ENCODE measurements at regions not wholly inside any gene's neighbourhood (a gene's known extent, or its start where the extent isn't known, plus 50 kb on each side); places are given as distances from the start of the nearest gene placed in this dataset.

GRCh38 chr2:234763002-234763873 is 188.6 kb upstream of the SH3BP4 start:
- no peak for DNase-seq

DNA sequence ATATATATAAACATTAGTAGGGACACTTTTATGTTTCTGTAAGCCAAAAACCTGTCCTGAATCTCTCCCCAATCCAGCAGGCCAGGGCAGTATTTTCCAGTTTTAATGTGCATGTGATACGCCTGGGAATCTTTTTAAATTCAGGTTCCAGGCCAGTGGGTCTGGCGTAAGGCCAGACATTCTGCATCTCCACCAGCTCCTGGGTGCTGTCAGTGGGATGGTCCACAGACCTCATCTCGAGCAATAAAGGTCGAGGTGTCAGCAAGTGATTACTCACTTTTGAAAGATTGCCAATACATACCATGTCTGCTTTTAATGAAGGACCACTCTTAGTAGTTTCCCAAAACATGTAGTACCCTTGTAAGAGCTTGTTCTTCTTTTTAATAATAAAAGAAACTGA is 189.9 kb upstream of the SH3BP4 start:
- DNase-seq: no peak

- no peak for DNase-seq
Observed at GRCh38 chr2:234754126-234754525, 197.7 kb upstream of the SH3BP4 start.

DNA sequence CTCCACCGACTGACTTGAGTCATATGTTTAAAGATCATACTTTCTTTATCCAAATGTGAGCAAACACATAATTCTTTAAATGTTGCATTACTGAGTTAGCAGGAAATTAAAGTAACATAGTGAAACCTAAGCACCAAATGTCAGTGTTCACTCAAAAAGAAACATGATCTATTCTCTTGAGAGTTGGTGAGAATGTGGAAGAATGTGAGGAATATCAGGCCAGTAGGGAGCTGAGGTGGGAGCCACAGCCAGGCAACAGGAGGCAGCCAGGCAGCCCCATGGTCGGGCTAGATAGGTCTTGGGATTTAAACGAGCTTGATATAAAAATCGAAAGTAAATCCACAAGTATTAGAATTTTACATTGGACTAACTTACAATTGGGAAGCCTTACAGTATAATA is 198.1 kb upstream of the SH3BP4 start:
- no peak for DNase-seq

DNA sequence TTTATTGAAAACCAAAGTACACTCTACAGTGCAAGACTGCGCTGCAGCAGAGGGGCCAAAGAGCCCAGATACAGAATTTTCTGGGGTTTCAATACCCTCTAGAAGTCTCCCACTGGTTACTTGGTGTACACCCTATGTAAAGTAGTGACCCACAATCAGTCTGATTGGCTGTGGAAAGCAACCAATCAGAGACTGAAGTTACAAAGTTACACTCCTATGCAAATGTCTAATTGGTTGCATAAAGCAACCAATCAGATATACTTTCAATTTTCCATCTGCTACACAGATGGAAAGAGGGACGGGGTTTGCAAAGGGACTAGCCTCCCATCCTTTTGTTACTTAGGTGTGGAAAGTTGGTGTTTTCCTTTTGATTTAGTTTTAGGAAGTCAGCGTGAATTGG is 198.9 kb upstream of the SH3BP4 start:
- no peak for DNase-seq

GRCh38 chr2:234751275-234751973 is 200.4 kb upstream of the SH3BP4 start:
- DNase-seq: no peak

- DNase-seq: no peak
Observed at GRCh38 chr2:234747833-234748559, 203.8 kb upstream of the SH3BP4 start.

DNA sequence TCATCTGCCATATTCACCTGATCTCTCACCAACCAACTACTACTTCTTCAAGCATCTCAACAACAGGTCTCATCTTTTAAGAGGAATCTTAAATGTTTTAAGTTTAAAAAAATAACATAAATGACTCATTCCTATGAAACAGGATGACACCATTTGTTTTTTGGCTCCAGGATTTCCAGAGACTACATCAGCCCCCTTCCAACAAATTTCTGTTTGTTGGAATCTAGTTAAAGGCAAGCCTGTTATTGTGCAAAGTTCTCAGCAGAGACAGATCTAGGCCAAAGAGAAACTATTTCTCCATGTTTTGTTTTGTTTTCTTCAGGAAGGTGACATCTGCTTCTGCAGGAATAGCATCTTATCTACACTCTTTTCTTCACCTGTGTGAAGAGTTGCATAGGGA is 204.8 kb upstream of the SH3BP4 start:
- no peak for DNase-seq

- DNase-seq: no peak
Observed at GRCh38 chr2:234745347-234745746, 206.5 kb upstream of the SH3BP4 start.

- no peak for DNase-seq
Observed at GRCh38 chr2:234741976-234742375, 209.8 kb upstream of the SH3BP4 start.

DNA sequence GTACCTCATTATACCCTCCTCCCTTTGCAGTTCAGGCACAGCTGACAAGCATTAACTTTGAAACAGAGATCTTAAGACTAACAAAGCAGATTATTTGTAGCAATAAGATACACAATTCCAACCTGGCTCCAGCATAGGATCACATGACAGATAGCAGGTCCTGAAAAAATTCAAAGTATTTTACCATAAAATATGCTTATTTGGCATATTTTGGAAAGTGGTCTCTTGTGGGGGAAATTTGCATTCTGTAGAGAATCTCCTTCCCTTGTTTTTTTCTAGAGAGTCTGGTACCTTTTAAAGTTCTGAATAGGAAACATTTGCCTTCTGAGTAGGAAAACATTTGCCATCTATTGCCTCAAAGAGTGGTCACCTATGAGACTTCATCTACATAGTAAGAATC is 212.8 kb upstream of the SH3BP4 start:
- no peak for DNase-seq

DNA sequence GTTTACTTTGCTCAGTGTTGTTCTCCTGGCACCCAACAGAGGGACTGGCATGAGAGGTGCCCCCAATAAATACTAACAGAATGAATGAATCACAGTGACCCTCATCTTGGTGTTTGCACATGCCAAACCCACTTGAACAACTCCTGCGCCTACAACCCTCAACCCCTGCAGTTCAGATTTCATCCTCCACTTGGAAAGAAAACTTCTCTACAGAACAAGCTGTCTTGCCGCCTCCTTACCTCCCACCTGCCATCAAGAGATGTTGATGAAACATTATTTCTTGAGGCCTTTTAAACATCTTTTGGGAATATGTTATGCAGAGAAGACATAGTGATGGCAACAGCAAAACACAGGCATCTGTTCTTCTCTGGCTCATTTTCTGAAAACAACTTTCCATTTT is 216.0 kb upstream of the SH3BP4 start:
- no peak for DNase-seq

DNA sequence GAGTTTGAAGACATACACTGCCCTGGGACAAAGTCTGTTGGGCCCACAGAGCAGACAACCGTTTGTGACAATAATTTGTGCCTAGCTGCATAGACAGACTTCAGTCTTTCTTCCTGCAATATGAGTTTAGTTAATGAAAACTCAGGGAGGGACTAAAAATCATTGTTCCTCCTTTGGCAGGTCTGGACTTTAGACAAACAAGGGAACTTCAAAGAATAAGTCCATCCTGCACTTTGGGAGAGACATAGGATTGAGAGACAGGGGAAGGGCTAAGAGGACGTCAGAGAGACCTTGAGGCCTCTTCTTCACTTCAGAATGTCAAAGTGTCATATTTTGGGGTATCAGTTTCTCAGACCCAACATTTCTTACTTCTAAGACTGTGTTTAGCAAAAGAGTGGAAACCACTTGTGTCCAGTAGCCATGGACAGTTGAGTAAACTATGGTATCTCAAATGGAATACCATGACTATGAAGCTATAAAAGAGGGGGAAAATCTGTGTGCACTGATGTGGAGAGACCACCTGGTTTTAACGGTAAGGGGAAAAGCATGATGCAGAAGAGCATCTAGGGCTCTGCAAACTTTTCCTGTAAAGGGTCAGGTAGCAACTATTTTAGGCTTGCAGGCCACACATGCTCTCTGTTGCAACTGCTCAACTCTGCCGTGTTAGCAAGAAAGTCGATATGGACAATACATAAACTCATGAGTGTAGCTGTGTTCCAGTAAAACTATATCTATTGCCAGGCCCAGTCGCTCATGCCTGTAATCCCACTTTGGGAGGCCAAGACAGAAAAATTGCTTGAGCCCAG is 217.8 kb upstream of the SH3BP4 start:
- no peak for DNase-seq

GRCh38 chr2:234733093-234733489 is 218.7 kb upstream of the SH3BP4 start:
- DNase-seq: no peak

DNA sequence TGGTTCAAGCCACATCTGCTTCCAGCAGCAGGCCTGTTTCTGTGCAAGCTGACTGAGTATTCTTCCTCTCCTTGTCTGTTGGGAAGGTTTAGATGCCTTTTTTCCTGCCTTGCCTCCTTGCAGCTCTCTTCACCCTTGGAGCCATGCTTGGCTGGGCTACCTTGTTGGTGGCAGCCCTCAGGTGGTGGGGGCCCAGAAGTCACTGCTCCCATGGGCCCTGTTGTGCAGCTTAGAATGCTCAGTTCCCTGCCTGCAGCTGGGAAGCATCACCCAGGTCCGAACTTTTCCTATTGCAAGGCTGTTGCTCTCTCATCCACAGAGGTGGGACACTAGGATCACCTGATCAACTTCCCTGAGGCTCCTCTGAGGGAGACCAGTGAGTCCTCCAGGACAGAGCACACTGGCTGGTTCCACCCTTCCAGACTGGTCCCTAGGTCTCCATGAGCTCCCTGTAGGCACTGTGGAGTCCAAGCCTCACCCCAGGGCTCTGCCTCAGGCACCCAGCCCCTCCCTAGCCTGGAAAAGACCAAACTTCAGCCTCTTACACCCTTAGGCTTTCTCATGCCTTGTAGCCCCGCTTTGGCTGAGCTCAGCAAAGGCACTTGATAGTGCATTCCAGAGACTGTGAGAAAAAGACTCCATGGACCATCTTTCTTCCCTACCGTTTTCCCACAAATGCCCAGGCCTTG is 219.3 kb upstream of the SH3BP4 start:
- DNase-seq: no peak

DNA sequence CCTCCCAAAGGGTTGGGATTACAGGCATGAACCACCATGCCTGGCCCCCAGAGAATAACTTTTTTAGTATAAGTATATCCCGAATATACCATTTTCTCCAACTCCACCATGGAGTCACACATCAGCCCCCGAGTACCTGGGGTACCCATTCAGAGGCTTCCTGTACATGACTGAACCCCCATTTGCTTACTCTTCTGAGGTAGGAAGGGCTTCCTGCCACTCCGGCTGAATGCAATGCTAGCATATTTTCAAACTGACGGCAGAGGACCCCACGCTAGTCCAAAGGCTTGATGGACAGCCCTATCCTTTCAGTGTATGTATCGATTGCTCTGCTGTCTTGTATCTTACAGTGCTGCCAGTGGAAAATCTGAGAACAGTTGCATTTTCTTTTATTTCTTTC is 220.6 kb upstream of the SH3BP4 start:
- DNase-seq: no peak

- no peak for DNase-seq
Observed at GRCh38 chr2:234730066-234730640, 221.7 kb upstream of the SH3BP4 start.

- no peak for DNase-seq
Observed at GRCh38 chr2:234725528-234726264, 226.1 kb upstream of the SH3BP4 start.

DNA sequence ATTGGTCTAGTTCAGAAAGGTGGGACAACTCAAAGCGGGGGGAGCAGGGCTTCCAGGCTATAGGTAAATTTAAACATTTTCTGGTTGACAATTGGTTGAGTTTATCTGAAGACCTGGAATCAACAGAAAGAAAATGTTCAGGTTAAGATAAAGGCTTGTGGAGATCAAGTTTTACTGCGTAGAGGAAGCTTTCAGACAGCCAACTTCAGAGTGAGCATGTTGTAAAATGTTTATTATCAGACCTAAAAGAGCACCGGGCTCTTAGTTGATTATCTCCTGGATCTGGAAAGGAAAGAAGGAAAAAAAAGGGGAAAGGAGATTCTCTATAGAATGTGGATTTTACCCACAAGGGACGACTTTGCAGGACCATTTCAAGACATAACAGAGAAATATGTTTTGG is 227.0 kb upstream of the SH3BP4 start:
- no peak for DNase-seq

DNA sequence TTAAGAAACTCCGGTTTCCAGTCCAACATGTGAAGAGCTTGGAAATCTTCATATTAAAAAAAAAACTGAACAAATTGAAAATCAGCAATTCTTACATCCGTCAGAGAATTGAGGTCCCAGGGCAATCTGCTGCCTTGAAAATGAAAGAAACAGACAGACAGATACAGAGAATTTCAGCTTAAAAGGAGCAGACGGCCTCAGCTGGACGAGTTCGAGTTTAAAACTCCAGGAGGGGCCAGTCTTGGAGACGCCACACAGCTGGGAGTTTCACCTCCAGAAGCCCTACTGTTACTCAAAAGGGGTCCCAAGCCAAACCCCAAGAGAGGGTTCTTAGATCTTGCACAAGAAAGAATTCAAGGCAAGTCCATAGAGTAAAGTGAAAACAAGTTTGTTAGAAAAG is 226.5 kb upstream of the ARL4C start:
- DNase-seq: no peak

- DNase-seq: no peak
Observed at GRCh38 chr2:234722176-234722575, 225.3 kb upstream of the ARL4C start.

All from activated CD4-positive, alpha-beta T cell treated with anti-CD3 and anti-CD28 coated beads, Interleukin-2, amount 50 U/mL, for 4 hours (primary cell).